H9 (cell line): ENCODE measurements at regions not wholly inside any gene's neighbourhood (a gene's known extent, or its start where the extent isn't known, plus 50 kb on each side); places are given as distances from the start of the nearest gene placed in this dataset.

ENCODE experiments used
- DNase-seq: peaks from one replicate; pipeline ENCODE4 v3.0.0-alpha.2; 2017
- H2AFZ ChIP-seq: one replicate; pipeline ENCODE4 v1.6.1; 2013; ENCODE audit warnings: mild to moderate bottlenecking, low read length, control low read depth, moderate library complexity
- H2AK5ac ChIP-seq: 2 replicates; pipeline ENCODE4 v1.6.1; 2013; ENCODE audit warnings: low read length, control low read depth, mixed read lengths; ENCODE audit not compliant: insufficient read length
- H2BK120ac ChIP-seq: one replicate; pipeline ENCODE4 v1.6.1; 2013; ENCODE audit warnings: low read depth, mild to moderate bottlenecking, low read length, control low read depth, inconsistent platforms; ENCODE audit not compliant: poor library complexity, severe bottlenecking
- H2BK12ac ChIP-seq: 2 replicates; pipeline ENCODE4 v1.6.1; 2013; ENCODE audit warnings: low read length, control low read depth, mixed read lengths, low read depth; ENCODE audit not compliant: insufficient read length
- H2BK15ac ChIP-seq: 2 replicates; pipeline ENCODE4 v1.6.1; 2013; ENCODE audit warnings: low read depth, low read length, control low read depth
- H2BK20ac ChIP-seq: one replicate; pipeline ENCODE4 v1.6.1; 2013; ENCODE audit warnings: low read depth, mild to moderate bottlenecking, low read length, control low read depth, inconsistent platforms; ENCODE audit not compliant: poor library complexity, severe bottlenecking
- H2BK5ac ChIP-seq: 2 replicates; pipeline ENCODE4 v1.6.1; 2013; ENCODE audit warnings: low read length, control low read depth, mixed read lengths; ENCODE audit not compliant: insufficient read length
- H3K14ac ChIP-seq: 2 replicates; pipeline ENCODE4 v1.6.1; 2013; ENCODE audit warnings: low read length, control low read depth; ENCODE audit not compliant: insufficient read depth
- H3K18ac ChIP-seq: 2 replicates; pipeline ENCODE4 v1.6.1; 2013; ENCODE audit warnings: low read depth, mild to moderate bottlenecking, mixed read lengths, low read length, control low read depth; ENCODE audit not compliant: insufficient read length
- H3K23ac ChIP-seq: 2 replicates; pipeline ENCODE4 v1.6.1; 2013; ENCODE audit warnings: low read length, control low read depth, mixed read lengths, low read depth; ENCODE audit not compliant: insufficient read length
- H3K23me2 ChIP-seq: 2 replicates; pipeline ENCODE4 v1.6.1; 2013; ENCODE audit warnings: low read depth, mild to moderate bottlenecking, mixed read lengths, low read length, control low read depth; ENCODE audit not compliant: insufficient read length, poor library complexity, severe bottlenecking
- H3K27ac ChIP-seq: 2 replicates; pipeline ENCODE4 v1.5.1; 2013; ENCODE audit warnings: low read length, control low read depth, mixed read lengths, low read depth; ENCODE audit not compliant: insufficient read length
- H3K27me3 ChIP-seq: 2 replicates; pipeline ENCODE4 v1.6.1; 2013; ENCODE audit warnings: low read length, control low read depth, inconsistent platforms; ENCODE audit not compliant: insufficient read depth
- H3K4ac ChIP-seq: 2 replicates; pipeline ENCODE4 v1.6.1; 2013; ENCODE audit warnings: low read depth, mild to moderate bottlenecking, control low read depth, inconsistent platforms, low read length, moderate library complexity
- H3K4me1 ChIP-seq: 2 replicates; pipeline ENCODE4 v1.6.1; 2013; ENCODE audit warnings: low read length, control low read depth, inconsistent platforms; ENCODE audit not compliant: insufficient read depth
- H3K4me2 ChIP-seq: 2 replicates; pipeline ENCODE4 v1.6.1; 2013; ENCODE audit warnings: low read length, control low read depth, mixed read lengths; ENCODE audit not compliant: insufficient read length, insufficient read depth
- H3K56ac ChIP-seq: 2 replicates; pipeline ENCODE4 v1.6.1; 2013; ENCODE audit warnings: low read depth, mild to moderate bottlenecking, mixed read lengths, low read length, control low read depth; ENCODE audit not compliant: insufficient read length
- H3K79me1 ChIP-seq: 2 replicates; pipeline ENCODE4 v1.6.1; 2013; ENCODE audit warnings: low read depth, mild to moderate bottlenecking, moderate library complexity, low read length, control low read depth, inconsistent platforms; ENCODE audit not compliant: insufficient read depth, poor library complexity, severe bottlenecking
- H3K79me2 ChIP-seq: 2 replicates; pipeline ENCODE4 v1.6.1; 2013; ENCODE audit warnings: low read length, control low read depth, inconsistent platforms; ENCODE audit not compliant: insufficient read depth
- H3K9ac ChIP-seq: 2 replicates; pipeline ENCODE4 v1.6.1; 2013; ENCODE audit warnings: low read length, control low read depth, mixed read lengths; ENCODE audit not compliant: insufficient read length; ENCODE audit errors: extremely low read depth
- H3K9me3 ChIP-seq: one replicate; pipeline ENCODE4 v1.6.1; 2013; ENCODE audit warnings: low read depth, low read length, inconsistent platforms; ENCODE audit not compliant: control insufficient read depth
- H3T11ph ChIP-seq: one replicate; pipeline ENCODE4 v1.6.1; 2013; ENCODE audit warnings: mild to moderate bottlenecking, low read length, control low read depth, inconsistent platforms
- H4K20me1 ChIP-seq: one replicate; pipeline ENCODE4 v1.6.1; 2013; ENCODE audit not compliant: control insufficient read depth, insufficient read length, insufficient read depth
- H4K5ac ChIP-seq: 2 replicates; pipeline ENCODE4 v1.6.1; 2013; ENCODE audit warnings: low read depth, mild to moderate bottlenecking, mixed read lengths, low read length, control low read depth; ENCODE audit not compliant: insufficient read length
- H4K8ac ChIP-seq: replicated peaks from 2 replicates; pipeline ENCODE4 v1.6.1; 2013; ENCODE audit warnings: low read length, control low read depth, mixed read lengths, low read depth; ENCODE audit not compliant: insufficient read length
- H4K91ac ChIP-seq: 2 replicates; pipeline ENCODE4 v1.6.1; 2013; ENCODE audit warnings: low read depth, mild to moderate bottlenecking, moderate library complexity, mixed read lengths, low read length, control low read depth; ENCODE audit not compliant: insufficient read length
- H3K27ac Mint-ChIP-seq, 3 experiments: 2 replicates in 2 of 3; 3 replicates in 1 of 3; pipeline ENCODE4 v1.8.0; 2020 to 2021; ENCODE audit warnings: mixed read lengths in 3 of 3, mild to moderate bottlenecking in 1 of 3, moderate library complexity in 1 of 3
- H3K27me3 Mint-ChIP-seq: 2 replicates; pipeline ENCODE4 v1.8.0; 2021; ENCODE audit warnings: low read depth, mild to moderate bottlenecking, moderate library complexity, mixed read lengths
- H3K36me3 Mint-ChIP-seq, 3 experiments: 2 replicates in 2 of 3; 3 replicates in 1 of 3; pipeline ENCODE4 v1.8.0; 2020 to 2021; ENCODE audit warnings: low read depth in 3 of 3, mixed read lengths in 3 of 3; ENCODE audit not compliant: insufficient read depth in 1 of 3
- H3K4me1 Mint-ChIP-seq, 2 experiments: 2 replicates each; pipeline ENCODE4 v1.8.0; 2020; ENCODE audit warnings: mixed read lengths in 2 of 2
- H3K4me3 Mint-ChIP-seq, 2 experiments: 2 replicates in 1 of 2; 3 replicates in 1 of 2; pipeline ENCODE4 v1.8.0; 2020 to 2021; ENCODE audit warnings: mild to moderate bottlenecking in 2 of 2, mixed read lengths in 2 of 2, moderate library complexity in 1 of 2
- H3K9me3 Mint-ChIP-seq, 2 experiments: 2 replicates in 1 of 2; 3 replicates in 1 of 2; pipeline ENCODE4 v1.8.0; 2020; ENCODE audit warnings: mild to moderate bottlenecking in 2 of 2, mixed read lengths in 2 of 2, moderate library complexity in 1 of 2
- CTCF ChIP-seq: fragments of 200-600 bp; sonication (generic); conservative IDR thresholded peaks from 3 replicates; pipeline ENCODE4 v1.8.0; 2021; ENCODE audit warnings: antibody characterized with exemption, mild to moderate bottlenecking
- WGBS: extraction: QIAGEN DNeasy Blood & Tissue Kit; methylation state at CpG from one replicate; pipeline ENCODE4 v1.1.7; 2013; ENCODE audit warnings: missing lambda C conversion rate, low lambda C conversion rate, mixed read lengths; ENCODE audit not compliant: insufficient read length; ENCODE audit errors: extremely low coverage; 5-methylcytosine and 5-hydroxymethylcytosine counted together

- no peak overlapping the region for H3K14ac ChIP-seq
- H2AFZ ChIP-seq = no peak overlapping the region
- Mint-ChIP-seq H3K4me1 (no peaks in the 10 kb centered on the region; a peak in 1 of 4 replicates), H3K27me3 (no peaks in the 10 kb centered on the region), H3K4me3 (no peak overlapping the region), H3K27ac (no peak overlapping the region), H3K9me3 (no peaks in the 10 kb centered on the region), H3K36me3 (no peaks in the 10 kb centered on the region)
- H3K79me1 ChIP-seq = no peaks in the 10 kb centered on the region
- H3K27me3 ChIP-seq = no peaks in the 10 kb centered on the region
- H3K9ac ChIP-seq = no peak overlapping the region
- no peak overlapping the region for H2BK20ac ChIP-seq
- H3K27ac ChIP-seq = no peak overlapping the region
- no peaks in the 10 kb centered on the region for H3K4me1 ChIP-seq
- H4K20me1 ChIP-seq = no peaks in the 10 kb centered on the region
- H4K5ac ChIP-seq = no peak overlapping the region
- H2BK15ac ChIP-seq = no peak overlapping the region
- H4K91ac ChIP-seq = no peak overlapping the region
- no peaks in the 10 kb centered on the region for H3K23me2 ChIP-seq
- WGBS = no CpG with 5 or more reads among the region's 18 CpGs
- H3K4me2 ChIP-seq = no peak overlapping the region
- no peak for DNase-seq
- H3K18ac ChIP-seq = no peak overlapping the region
- H2BK12ac ChIP-seq = no peak overlapping the region
- TF ChIP-seq CTCF = no peak
- no peak overlapping the region for H3K56ac ChIP-seq
- H3K23ac ChIP-seq = no peak overlapping the region
- no peak overlapping the region for H2BK5ac ChIP-seq
- H3K79me2 ChIP-seq = no peaks in the 10 kb centered on the region
- H2AK5ac ChIP-seq = no peak overlapping the region
- H3T11ph ChIP-seq = no peak overlapping the region
- H4K8ac ChIP-seq = no peak overlapping the region
- no peak overlapping the region for H3K4ac ChIP-seq
- no peaks in the 10 kb centered on the region for H3K9me3 ChIP-seq
- no peak overlapping the region for H2BK120ac ChIP-seq
Measured at GRCh38 chr13:30124131-30124768, 183.1 kb downstream of the KATNAL1 start.
